C4-2B (cell line): ENCODE measurements at regions not wholly inside any gene's neighbourhood (a gene's known extent, or its start where the extent isn't known, plus 50 kb on each side); places are given as distances from the start of the nearest gene placed in this dataset.

Experiments
- H3K27ac ChIP-seq: fragments of 450-650 bp; 2 replicates; pipeline ENCODE4 v1.5.1; 2017
- CTCF ChIP-seq: fragments of 450-650 bp; conservative IDR thresholded peaks from 2 replicates; pipeline ENCODE4 v1.5.1; 2017; ENCODE audit warnings: mild to moderate bottlenecking
- ZFX ChIP-seq: fragments of 450-650 bp; IDR thresholded peaks from 2 replicates; pipeline ENCODE4 v1.6.1; 2017

- H3K27ac ChIP-seq = no peak overlapping the region
- TF ChIP-seq CTCF (no peak), ZFX (no peak)
Observed at GRCh38 chr5:175056831-175057230, 332.4 kb downstream of the MSX2 start.

GRCh38 chr5:175054243-175054642 lies 329.9 kb downstream of the MSX2 start:
- H3K27ac ChIP-seq = no peak overlapping the region
- TF ChIP-seq CTCF (no peak), ZFX (no peak)

GRCh38 chr5:175052351-175052750 lies 328.0 kb downstream of the MSX2 start:
- no peak for TF ChIP-seq ZFX
- no peak for TF ChIP-seq CTCF
- no peak overlapping the region for H3K27ac ChIP-seq

GRCh38 chr5:175047048-175047447 lies 322.7 kb downstream of the MSX2 start:
- no peak overlapping the region for H3K27ac ChIP-seq
- TF ChIP-seq ZFX (no peak), CTCF (no peak)

GRCh38 chr5:175045820-175046219 lies 321.4 kb downstream of the MSX2 start:
- TF ChIP-seq CTCF (no peak), ZFX (no peak)
- H3K27ac ChIP-seq = no peak overlapping the region

GRCh38 chr5:175037820-175038219 lies 313.4 kb downstream of the MSX2 start:
- no peak overlapping the region for H3K27ac ChIP-seq
- TF ChIP-seq ZFX = no peak
- no peak for TF ChIP-seq CTCF

GRCh38 chr5:175035882-175036533 lies 311.6 kb downstream of the MSX2 start:
- TF ChIP-seq ZFX (no peak), CTCF (peak; percentile 7; the same call in 1 of the 2 replicates)
- no peak overlapping the region for H3K27ac ChIP-seq
